Activated naive CD8-positive, alpha-beta T cell treated with anti-CD3 and anti-CD28 coated beads, Interleukin-2, amount 50 U/mL, for 24 hours (primary cell): ENCODE measurements at regions not wholly inside any gene's neighbourhood (a gene's known extent, or its start where the extent isn't known, plus 50 kb on each side); places are given as distances from the start of the nearest gene placed in this dataset.
A peak's percentile ranks its signal among the peaks of the same experiment; 100 is the strongest.

Source experiments
- ATAC-seq: fragments of 150-1000 bp; cut with Tn5 transposase; one replicate; pipeline ENCODE4 v1.10.0; 2021
- DNase-seq: peaks from one replicate; pipeline ENCODE4 v3.0.0; 2021
- H3K27ac Mint-ChIP-seq: one replicate; pipeline ENCODE4 v1.8.0; 2021; ENCODE audit warnings: mild to moderate bottlenecking, mixed read lengths
- H3K27me3 Mint-ChIP-seq: one replicate; pipeline ENCODE4 v1.8.0; 2021; ENCODE audit warnings: mixed read lengths
- H3K36me3 Mint-ChIP-seq: one replicate; pipeline ENCODE4 v1.8.0; 2021; ENCODE audit warnings: low read depth, mixed read lengths
- H3K4me1 Mint-ChIP-seq: one replicate; pipeline ENCODE4 v1.8.0; 2021; ENCODE audit warnings: mixed read lengths
- H3K4me3 Mint-ChIP-seq: one replicate; pipeline ENCODE4 v1.8.0; 2021; ENCODE audit warnings: mild to moderate bottlenecking, moderate library complexity, mixed read lengths
- H3K9me3 Mint-ChIP-seq: one replicate; pipeline ENCODE4 v1.8.0; 2021; ENCODE audit warnings: mixed read lengths

DNA sequence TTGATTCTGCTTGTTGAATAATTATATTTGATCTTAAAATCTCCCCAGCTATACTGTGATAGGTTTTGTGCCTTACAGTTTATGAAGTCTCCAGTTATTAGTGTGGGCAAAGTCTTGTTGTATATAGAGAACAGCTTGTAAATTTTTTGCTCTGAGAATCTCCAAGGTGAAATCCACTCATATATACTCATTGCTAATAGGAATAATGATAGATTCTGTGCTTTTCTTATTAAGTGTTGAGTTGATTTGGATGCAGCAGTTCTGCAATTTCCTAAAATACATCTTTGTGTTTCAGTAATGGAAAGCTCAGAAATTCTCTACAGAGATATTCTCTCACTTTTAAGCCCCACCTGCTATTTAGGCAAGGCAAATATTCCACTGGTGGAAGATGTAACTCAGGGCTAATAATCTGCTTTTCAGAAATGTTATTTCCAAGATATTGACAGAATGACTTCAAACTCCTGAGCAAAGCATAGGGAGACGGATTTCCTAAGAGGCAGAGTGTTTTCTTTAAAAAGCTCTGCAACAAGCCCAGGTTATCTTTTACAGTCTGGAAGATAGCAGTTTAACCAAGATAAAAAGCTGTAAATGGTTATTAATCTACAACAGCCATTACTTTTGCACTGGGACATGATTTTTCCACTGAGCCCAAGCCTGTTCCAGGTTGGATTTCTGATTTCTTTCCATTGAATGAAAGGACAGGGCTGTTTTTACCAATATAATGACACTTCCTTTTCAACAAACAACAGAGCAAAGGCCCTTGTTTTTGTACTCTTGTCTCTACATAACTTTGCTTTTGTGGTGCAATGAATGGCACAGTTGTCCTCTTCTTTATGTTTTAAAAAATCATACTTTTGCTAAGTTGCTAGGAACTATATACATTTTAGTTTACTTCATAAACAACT is 239.9 kb upstream of the ATP2B1 start:
- Mint-ChIP-seq H3K4me3 (no peak overlapping the region), H3K36me3 (peaks cover 3% of the 10 kb centered on the region), H3K9me3 (peaks cover 4% of the 10 kb centered on the region), H3K27ac (peak overlapping the region; percentile 83), H3K4me1 (peaks cover 63% of the 10 kb centered on the region), H3K27me3 (no peaks in the 10 kb centered on the region)
- ATAC-seq = no peak
- no peak for DNase-seq

GRCh38 chr12:89947437-89948270 is 239.0 kb upstream of the ATP2B1 start:
- no peaks in the 10 kb centered on the region for H3K27me3 Mint-ChIP-seq
- H3K9me3 Mint-ChIP-seq = peaks cover 4% of the 10 kb centered on the region
- H3K27ac Mint-ChIP-seq = peak overlapping the region; percentile 83
- H3K36me3 Mint-ChIP-seq = peaks cover 3% of the 10 kb centered on the region
- DNase-seq (no peak), ATAC-seq (peak; percentile 77)
- H3K4me3 Mint-ChIP-seq = peak overlapping the region; percentile 15
- H3K4me1 Mint-ChIP-seq = peaks cover 70% of the 10 kb centered on the region

DNA sequence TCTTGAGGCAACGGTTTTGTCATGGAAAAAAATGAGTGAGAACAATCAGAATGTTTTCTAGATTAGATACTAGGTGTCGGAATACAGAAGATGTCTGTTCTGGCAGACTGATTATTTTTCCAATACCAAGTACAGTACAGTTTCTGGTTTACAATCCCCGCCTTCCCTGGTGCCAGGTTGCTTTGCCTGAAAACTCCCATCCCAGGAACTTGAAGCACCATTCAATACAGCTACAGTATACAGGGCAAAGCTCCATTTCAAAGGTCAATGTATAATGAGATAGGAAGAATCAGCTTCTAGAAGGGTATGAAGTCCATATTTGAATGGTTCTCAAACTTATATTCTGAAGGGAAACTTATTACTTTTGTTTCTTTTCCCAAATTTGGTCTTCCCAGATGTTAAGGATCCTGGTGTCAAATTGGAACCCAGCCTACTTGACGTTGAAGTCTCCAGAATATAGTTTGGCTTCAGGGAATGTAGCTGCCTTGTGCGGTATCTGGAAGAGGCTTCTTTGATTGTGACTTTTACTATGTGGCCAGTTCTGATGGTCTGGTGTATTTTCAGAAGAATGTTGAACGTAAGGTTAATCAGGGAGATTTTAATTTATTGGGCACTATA is 238.0 kb upstream of the ATP2B1 start:
- DNase-seq (no peak), ATAC-seq (no peak)
- H3K4me3 Mint-ChIP-seq = no peak overlapping the region
- H3K4me1 Mint-ChIP-seq = peaks cover 70% of the 10 kb centered on the region
- H3K36me3 Mint-ChIP-seq = no peaks in the 10 kb centered on the region
- H3K27ac Mint-ChIP-seq = no peak overlapping the region
- no peaks in the 10 kb centered on the region for H3K27me3 Mint-ChIP-seq
- H3K9me3 Mint-ChIP-seq = peaks cover under 1% of the 10 kb centered on the region

DNA sequence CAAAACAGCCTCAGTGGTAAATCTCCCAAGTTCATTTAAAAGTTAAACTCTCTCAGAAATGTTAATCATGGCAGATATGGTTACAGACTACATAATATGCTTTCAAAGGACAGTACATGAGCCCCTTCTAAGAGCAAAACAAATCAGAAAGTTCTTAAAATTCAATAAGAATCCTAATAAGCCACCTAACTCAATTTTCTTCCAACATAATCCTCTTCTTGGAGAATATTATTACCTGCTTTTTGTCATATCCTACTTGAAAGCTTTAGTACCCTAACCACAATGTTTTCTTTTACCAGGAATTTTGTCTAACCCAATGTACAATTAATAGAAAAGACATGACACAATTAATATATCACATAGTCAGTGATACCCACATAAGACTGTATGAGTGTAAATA is 236.5 kb upstream of the ATP2B1 start:
- H3K4me1 Mint-ChIP-seq = peaks cover 55% of the 10 kb centered on the region
- no peaks in the 10 kb centered on the region for H3K36me3 Mint-ChIP-seq
- no peaks in the 10 kb centered on the region for H3K9me3 Mint-ChIP-seq
- ATAC-seq (no peak), DNase-seq (no peak)
- no peak overlapping the region for H3K4me3 Mint-ChIP-seq
- no peaks in the 10 kb centered on the region for H3K27me3 Mint-ChIP-seq
- no peak overlapping the region for H3K27ac Mint-ChIP-seq

DNA sequence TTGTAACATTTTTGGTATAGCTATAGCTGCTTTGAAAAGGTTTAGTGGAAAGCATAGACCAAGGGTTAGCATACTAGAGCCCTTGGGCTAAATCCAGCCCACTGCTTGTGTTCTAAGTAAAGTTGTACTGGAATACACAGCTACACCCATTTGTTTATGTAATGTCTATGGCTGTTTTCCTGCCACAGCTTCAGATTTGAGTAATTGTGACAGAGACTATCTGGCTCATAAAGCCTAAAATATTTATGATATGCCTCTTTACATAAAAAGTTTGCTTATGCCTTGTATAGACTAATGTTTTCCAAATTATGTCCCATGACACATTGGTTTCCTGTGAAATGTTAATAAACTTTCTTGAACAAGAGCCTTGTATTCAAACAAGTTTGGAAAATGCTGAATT is 234.8 kb upstream of the ATP2B1 start:
- Mint-ChIP-seq H3K27me3 (no peaks in the 10 kb centered on the region), H3K27ac (no peak overlapping the region), H3K9me3 (no peaks in the 10 kb centered on the region), H3K36me3 (no peaks in the 10 kb centered on the region), H3K4me1 (peaks cover 38% of the 10 kb centered on the region), H3K4me3 (no peak overlapping the region)
- no peak for DNase-seq
- ATAC-seq = no peak

- no peak overlapping the region for H3K4me3 Mint-ChIP-seq
- H3K27ac Mint-ChIP-seq = no peak overlapping the region
- no peaks in the 10 kb centered on the region for H3K36me3 Mint-ChIP-seq
- no peaks in the 10 kb centered on the region for H3K9me3 Mint-ChIP-seq
- DNase-seq (no peak), ATAC-seq (no peak)
- H3K4me1 Mint-ChIP-seq = peaks cover 20% of the 10 kb centered on the region
- H3K27me3 Mint-ChIP-seq = no peaks in the 10 kb centered on the region
Observed at GRCh38 chr12:89941436-89941835, 232.8 kb upstream of the ATP2B1 start.

GRCh38 chr12:89939522-89940215 is 231.0 kb upstream of the ATP2B1 start:
- Mint-ChIP-seq H3K36me3 (no peaks in the 10 kb centered on the region), H3K4me1 (peaks cover 34% of the 10 kb centered on the region), H3K27ac (no peak overlapping the region), H3K4me3 (no peak overlapping the region), H3K27me3 (no peaks in the 10 kb centered on the region), H3K9me3 (no peaks in the 10 kb centered on the region)
- ATAC-seq = no peak
- DNase-seq = no peak

DNA sequence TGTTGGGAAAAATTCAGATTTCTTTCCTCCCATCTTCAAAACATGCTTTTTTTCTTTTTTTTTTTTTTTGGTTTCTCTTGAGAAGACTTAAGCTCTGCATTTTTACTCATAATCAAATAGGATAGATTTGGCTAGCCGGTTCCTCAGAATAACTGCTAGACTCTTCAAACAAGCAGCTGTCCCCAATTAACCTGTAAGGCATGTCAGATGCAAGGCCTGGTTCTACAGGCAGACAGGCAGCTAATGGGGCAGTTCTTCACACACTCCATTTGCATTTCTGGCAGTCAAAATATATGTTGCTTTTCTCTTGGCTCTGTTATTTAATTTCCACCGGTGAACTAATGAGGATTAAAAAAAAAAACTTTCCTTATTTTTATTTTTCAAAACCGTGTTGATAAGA is 228.0 kb upstream of the ATP2B1 start:
- ATAC-seq (no peak), DNase-seq (no peak)
- peaks cover 33% of the 10 kb centered on the region for H3K4me1 Mint-ChIP-seq
- no peak overlapping the region for H3K27ac Mint-ChIP-seq
- H3K9me3 Mint-ChIP-seq = no peaks in the 10 kb centered on the region
- no peaks in the 10 kb centered on the region for H3K36me3 Mint-ChIP-seq
- no peak overlapping the region for H3K4me3 Mint-ChIP-seq
- H3K27me3 Mint-ChIP-seq = no peaks in the 10 kb centered on the region

- ATAC-seq = peak; percentile 74
- no peak for DNase-seq
- Mint-ChIP-seq H3K4me3 (no peak overlapping the region), H3K27me3 (no peaks in the 10 kb centered on the region), H3K27ac (peak overlapping the region; percentile 62), H3K36me3 (no peaks in the 10 kb centered on the region), H3K4me1 (peaks cover 33% of the 10 kb centered on the region), H3K9me3 (no peaks in the 10 kb centered on the region)
Observed at GRCh38 chr12:89935850-89936249, 227.2 kb upstream of the ATP2B1 start.

GRCh38 chr12:89933911-89934310 is 225.3 kb upstream of the ATP2B1 start:
- Mint-ChIP-seq H3K4me1 (peaks cover 33% of the 10 kb centered on the region), H3K27ac (no peak overlapping the region), H3K4me3 (no peak overlapping the region), H3K9me3 (no peaks in the 10 kb centered on the region), H3K36me3 (no peaks in the 10 kb centered on the region), H3K27me3 (no peaks in the 10 kb centered on the region)
- DNase-seq = no peak
- no peak for ATAC-seq

DNA sequence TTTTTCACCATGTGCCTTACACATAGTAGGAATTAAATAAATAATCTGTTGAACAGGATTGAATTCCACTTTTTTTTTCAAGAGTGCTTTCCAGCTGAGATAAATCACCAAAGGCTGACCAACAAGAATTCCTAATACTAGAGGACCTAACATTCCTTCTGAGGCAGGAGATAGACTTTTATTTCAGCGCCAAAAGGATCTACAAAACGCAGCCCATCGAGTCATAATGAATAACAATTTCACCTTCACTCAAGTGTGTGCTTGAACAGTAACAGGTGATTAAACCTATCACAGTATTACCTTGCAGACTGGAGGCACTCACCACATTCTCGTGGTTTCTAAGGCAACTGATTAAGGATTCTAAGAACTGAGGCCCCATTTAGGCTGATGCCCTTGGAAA is 224.3 kb upstream of the ATP2B1 start:
- Mint-ChIP-seq H3K36me3 (no peaks in the 10 kb centered on the region), H3K27ac (no peak overlapping the region)

GRCh38 chr12:89928467-89928866 is 219.8 kb upstream of the ATP2B1 start:
- DNase-seq (no peak), ATAC-seq (no peak)
- Mint-ChIP-seq H3K9me3 (no peaks in the 10 kb centered on the region), H3K36me3 (no peaks in the 10 kb centered on the region), H3K27me3 (no peaks in the 10 kb centered on the region), H3K4me1 (peaks cover 25% of the 10 kb centered on the region), H3K27ac (peak overlapping the region; percentile 47), H3K4me3 (peak overlapping the region; percentile 6)

More for the DNA sequence above, 224.3 kb upstream of the ATP2B1 start:
- H3K4me1 Mint-ChIP-seq = peaks cover 33% of the 10 kb centered on the region
- DNase-seq (no peak), ATAC-seq (peak; percentile 46)
- H3K4me3 Mint-ChIP-seq = no peak overlapping the region
- no peaks in the 10 kb centered on the region for H3K27me3 Mint-ChIP-seq
- no peaks in the 10 kb centered on the region for H3K9me3 Mint-ChIP-seq

DNA sequence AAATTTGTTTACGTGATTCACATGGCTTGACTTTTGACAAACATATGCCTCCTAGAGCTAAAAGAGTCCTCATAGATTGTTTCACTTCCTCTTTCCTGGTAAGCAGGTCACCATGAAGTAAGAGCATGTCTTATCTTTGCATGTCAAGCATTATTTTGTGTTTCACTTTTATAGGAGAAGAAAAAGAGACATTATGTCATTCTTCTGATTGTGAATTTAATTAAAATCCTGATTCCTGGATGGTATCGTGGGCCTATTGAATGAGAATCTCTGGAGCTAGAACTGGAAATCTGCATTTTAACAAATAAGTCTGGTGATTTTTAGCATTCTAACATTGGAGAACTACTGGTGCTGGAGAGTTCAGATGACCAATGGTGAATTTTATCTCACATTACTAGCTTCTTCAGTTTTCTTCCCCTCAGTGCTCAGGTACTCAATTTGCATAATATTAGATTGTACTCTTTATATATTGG is 218.6 kb upstream of the ATP2B1 start:
- Mint-ChIP-seq H3K9me3 (no peaks in the 10 kb centered on the region), H3K36me3 (no peaks in the 10 kb centered on the region), H3K27ac (peak overlapping the region; percentile 76), H3K4me1 (peaks cover 17% of the 10 kb centered on the region), H3K4me3 (peak overlapping the region; percentile 63), H3K27me3 (no peaks in the 10 kb centered on the region)
- DNase-seq (no peak), ATAC-seq (peak; percentile 65)

- no peak overlapping the region for H3K27ac Mint-ChIP-seq
- H3K27me3 Mint-ChIP-seq = no peaks in the 10 kb centered on the region
- H3K4me1 Mint-ChIP-seq = peaks cover 15% of the 10 kb centered on the region
- ATAC-seq = no peak
- peaks cover 1% of the 10 kb centered on the region for H3K36me3 Mint-ChIP-seq
- no peaks in the 10 kb centered on the region for H3K9me3 Mint-ChIP-seq
- no peak for DNase-seq
- no peak overlapping the region for H3K4me3 Mint-ChIP-seq
Observed at GRCh38 chr12:89924191-89924590, 215.6 kb upstream of the ATP2B1 start.
